Activated CD4-positive, alpha-beta memory T cell treated with anti-CD3 and anti-CD28 coated beads, Interleukin-2, amount 10 ng/mL, durations not matched to agents 7 days and 5 days (primary cell): ENCODE measurements at regions not wholly inside any gene's neighbourhood (a gene's known extent, or its start where the extent isn't known, plus 50 kb on each side); places are given as distances from the start of the nearest gene placed in this dataset.

ENCODE experiments used
- CTCF ChIA-PET: fragments of 350-600 bp; sonication (Branson Sonifier 250); formaldehyde crosslinking; loops from one replicate; lab custom pipeline; 2021; ENCODE audit warnings: antibody characterized with exemption, inconsistent platforms; lab: Charles Lee
- POLR2A ChIA-PET: fragments of 350-600 bp; sonication (Branson Sonifier 250); formaldehyde crosslinking; loops from one replicate; lab custom pipeline; 2021; ENCODE audit warnings: antibody characterized with exemption; lab: Charles Lee
- DNase-seq: peaks from one replicate; pipeline ENCODE4 v3.0.0-alpha.2; 2020
- H3K27ac Mint-ChIP-seq: one replicate; pipeline ENCODE4 v1.8.0; 2021; ENCODE audit warnings: mild to moderate bottlenecking, mixed read lengths
- H3K27me3 Mint-ChIP-seq: one replicate; pipeline ENCODE4 v1.8.0; 2021; ENCODE audit warnings: mixed read lengths
- H3K36me3 Mint-ChIP-seq: one replicate; pipeline ENCODE4 v1.8.0; 2021; ENCODE audit warnings: low read depth, mixed read lengths
- H3K4me1 Mint-ChIP-seq: one replicate; pipeline ENCODE4 v1.8.0; 2021; ENCODE audit warnings: mixed read lengths
- H3K4me3 Mint-ChIP-seq: one replicate; pipeline ENCODE4 v1.8.0; 2021; ENCODE audit warnings: mild to moderate bottlenecking, mixed read lengths
- H3K9me3 Mint-ChIP-seq: one replicate; pipeline ENCODE4 v1.8.0; 2021; ENCODE audit warnings: mixed read lengths

DNA sequence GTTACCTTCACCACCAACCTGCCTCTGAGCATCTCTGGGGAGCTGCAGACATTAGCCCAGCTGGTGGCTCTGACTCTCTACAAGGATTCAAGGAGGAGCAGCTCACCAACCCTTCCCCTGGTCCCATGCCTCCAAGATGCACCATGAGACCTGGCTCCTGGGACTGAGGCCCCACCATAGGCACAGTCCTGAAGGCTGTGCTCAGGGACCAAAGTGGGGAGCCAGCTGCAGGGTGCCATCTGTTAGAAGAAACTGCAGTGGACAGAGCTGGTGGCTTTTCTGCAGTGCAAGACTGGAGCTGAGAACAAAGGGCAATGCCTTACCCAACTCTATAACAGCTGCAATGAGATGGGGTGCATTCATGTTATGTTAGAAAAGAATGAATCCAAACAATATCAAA is 581.6 kb downstream of the TCERG1L start:
- Mint-ChIP-seq H3K9me3 (peaks cover 8% of the 10 kb centered on the region), H3K36me3 (no peaks in the 10 kb centered on the region), H3K27me3 (no peaks in the 10 kb centered on the region), H3K4me3 (no peak overlapping the region), H3K27ac (no peak overlapping the region), H3K4me1 (no peaks in the 10 kb centered on the region)
- DNase-seq: no peak
- CTCF ChIA-PET: no interaction called here
- POLR2A ChIA-PET: no interaction called here

DNA sequence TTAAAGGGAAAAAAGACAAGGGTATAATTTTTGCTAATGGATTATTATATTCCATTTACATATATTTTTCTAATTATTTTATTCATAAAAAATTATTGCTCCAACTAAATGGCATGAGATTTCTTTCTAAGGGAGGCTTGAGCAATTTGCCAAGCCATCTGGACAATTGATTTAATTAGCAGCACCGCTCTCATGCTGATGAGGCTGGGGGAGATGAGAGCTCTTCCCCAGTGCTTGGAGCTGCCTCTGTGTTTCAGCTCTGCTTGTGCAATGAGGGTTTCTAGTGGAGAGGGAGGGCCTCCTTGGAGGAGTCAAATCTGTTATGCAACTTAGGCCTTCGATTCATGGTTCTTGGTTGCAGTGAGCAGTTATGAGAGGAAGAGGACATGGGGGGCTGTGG is 574.3 kb downstream of the TCERG1L start:
- Mint-ChIP-seq H3K9me3 (peaks cover 22% of the 10 kb centered on the region), H3K27ac (no peak overlapping the region), H3K4me1 (no peaks in the 10 kb centered on the region), H3K4me3 (no peak overlapping the region), H3K36me3 (no peaks in the 10 kb centered on the region), H3K27me3 (no peaks in the 10 kb centered on the region)
- DNase-seq: no peak
- CTCF ChIA-PET: no interaction called here
- POLR2A ChIA-PET: no interaction called here

DNA sequence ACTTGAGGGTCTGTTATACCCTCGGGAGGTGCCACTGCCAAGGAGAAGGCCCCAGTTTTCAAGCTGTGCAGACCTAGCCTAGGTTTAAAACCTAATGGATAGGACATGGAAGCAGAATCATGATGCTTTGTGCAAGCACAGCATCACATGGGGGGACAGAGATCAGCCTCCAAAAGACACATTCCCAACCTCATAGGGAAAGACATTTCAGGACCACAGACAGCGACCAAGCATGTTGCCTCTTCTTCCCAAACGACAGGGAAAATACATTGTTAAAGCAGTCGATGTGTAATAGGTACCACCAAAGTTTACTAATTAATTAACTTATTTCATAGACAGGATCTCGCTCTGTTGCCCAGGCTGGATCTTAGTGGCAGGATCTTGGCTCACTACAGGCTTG is 573.9 kb downstream of the TCERG1L start:
- Mint-ChIP-seq H3K27ac (no peak overlapping the region), H3K4me3 (no peak overlapping the region), H3K4me1 (no peaks in the 10 kb centered on the region), H3K27me3 (no peaks in the 10 kb centered on the region), H3K9me3 (peaks cover 22% of the 10 kb centered on the region), H3K36me3 (no peaks in the 10 kb centered on the region)
- DNase-seq: no peak
- CTCF ChIA-PET: no interaction called here
- POLR2A ChIA-PET: no interaction called here

DNA sequence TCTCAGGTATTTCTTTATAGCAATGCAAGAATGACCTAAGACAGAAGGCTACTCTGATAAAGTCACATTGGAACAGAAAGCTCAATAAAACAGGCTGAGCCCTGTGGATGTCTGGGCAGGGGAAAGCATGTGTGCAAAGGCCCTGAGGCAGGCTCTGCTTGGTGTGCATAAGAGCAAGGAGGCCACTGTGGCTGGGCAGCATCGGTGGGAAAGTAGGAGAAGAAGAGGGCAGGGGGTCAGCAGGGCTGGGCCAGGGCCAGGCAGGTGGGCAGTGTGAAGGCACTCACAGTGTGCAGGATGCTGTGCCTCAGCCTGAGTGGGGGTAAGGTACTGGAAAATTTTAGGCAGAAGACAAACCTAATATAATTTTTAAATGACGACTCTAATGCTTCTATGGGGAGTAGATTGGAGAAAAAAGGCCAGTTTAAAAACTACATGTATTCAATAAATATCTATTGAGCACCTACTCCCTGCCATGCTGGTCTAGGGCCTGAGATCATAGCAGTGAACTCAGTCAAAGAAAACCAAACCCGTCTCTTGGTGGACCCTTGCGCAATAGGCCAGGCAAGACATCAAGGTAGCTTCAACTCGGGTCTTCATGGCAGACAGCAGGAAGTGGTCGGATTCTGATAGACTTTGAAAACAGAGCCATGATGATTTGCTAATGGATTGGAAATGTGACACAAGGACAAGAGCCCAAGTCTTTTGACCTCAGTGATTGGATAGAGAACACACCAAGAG is 572.3 kb downstream of the TCERG1L start:
- H3K4me1 Mint-ChIP-seq: no peaks in the 10 kb centered on the region
- H3K36me3 Mint-ChIP-seq: no peaks in the 10 kb centered on the region
- H3K27me3 Mint-ChIP-seq: no peaks in the 10 kb centered on the region
- CTCF ChIA-PET: no interaction called here
- peaks cover 21% of the 10 kb centered on the region for H3K9me3 Mint-ChIP-seq
- DNase-seq: no peak
- peak overlapping the region; percentile 19 for H3K27ac Mint-ChIP-seq
- POLR2A ChIA-PET: no interaction called here
- H3K4me3 Mint-ChIP-seq: no peak overlapping the region

DNA sequence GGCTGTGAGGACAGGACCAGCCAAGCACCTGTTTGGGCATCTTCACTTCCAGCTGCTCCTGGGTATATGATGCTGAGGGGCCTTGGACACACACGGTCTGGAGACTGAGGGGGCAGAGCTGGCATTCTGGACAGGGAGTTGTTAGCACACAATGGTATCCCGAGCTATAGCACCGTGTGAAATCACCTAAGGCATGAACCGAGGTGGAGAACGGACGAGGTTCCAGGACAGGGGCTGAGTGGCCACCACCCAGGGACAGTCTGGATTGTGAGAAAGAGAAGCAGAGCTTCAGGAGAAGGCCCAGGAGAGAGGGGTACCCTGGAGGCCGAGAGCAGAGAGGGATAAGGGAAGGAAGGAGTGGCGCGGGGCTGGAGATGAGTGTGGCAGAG is 571.8 kb downstream of the TCERG1L start:
- ChIA-PET CTCF (no interaction called here), POLR2A (no interaction called here)
- no peak overlapping the region for H3K4me3 Mint-ChIP-seq
- H3K27me3 Mint-ChIP-seq: no peaks in the 10 kb centered on the region
- H3K4me1 Mint-ChIP-seq: no peaks in the 10 kb centered on the region
- no peaks in the 10 kb centered on the region for H3K36me3 Mint-ChIP-seq
- H3K9me3 Mint-ChIP-seq: peaks cover 19% of the 10 kb centered on the region
- no peak for DNase-seq
- no peak overlapping the region for H3K27ac Mint-ChIP-seq

DNA sequence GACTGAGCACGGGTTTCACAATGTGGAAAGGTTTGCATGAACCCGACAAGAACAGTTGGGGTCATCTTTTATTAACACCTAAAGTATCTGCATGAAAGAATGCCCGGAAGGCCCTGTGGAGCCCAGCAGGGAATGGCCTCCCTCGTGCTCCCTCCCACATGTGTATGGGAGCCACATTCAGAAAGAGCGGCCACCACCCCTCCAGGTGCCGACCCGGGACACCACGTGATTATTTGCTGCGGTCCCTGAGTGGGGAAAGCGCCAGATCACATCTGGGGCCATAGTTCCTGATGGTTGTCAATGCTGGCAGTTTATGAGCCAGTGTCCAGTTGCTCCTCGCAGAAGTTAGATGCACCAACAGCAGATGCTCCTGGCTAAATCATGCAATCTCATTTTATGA is 571.4 kb downstream of the TCERG1L start:
- ChIA-PET POLR2A (no interaction called here), CTCF (no interaction called here)

DNA sequence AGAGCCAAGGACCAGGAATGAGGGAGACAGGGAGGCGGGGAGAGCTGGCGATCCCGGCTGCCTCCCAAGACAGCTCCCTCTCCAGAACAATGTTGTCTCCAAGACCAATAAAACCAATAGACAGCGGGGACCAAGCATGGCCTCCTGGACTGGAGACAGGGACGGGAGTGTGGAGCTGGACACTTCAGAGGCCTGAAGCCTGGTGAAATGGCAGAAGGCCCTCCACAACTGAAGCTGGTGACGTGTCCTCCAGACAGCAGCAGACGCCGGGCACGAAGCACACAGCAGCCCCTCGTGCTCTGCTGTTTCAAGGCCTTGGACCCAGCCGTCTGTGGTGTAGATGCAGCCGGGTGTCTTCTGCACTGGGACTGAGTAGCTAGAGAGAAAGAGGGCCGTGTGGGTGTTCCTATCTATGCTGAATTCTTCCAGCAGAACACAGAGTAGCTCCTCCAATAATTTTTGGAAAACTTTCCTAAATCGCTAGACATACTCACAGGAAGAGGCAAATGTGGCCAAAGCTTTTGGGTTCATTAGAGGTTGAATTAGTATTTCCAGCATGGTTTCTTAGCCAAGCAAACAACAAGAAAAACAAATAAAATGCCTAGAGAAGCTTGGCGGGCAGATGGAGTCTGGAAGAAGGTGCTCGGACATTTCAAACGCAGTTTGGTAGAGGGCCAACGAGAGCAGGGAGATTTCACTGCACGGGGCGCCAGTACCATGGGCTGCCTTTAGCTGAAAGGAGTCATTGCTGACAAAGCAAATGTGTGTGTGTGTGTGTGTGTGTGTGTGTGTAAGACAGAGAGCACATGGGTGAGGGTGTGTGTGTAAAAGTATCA is 570.4 kb downstream of the TCERG1L start:
- Mint-ChIP-seq H3K36me3 (no peaks in the 10 kb centered on the region), H3K4me3 (no peak overlapping the region), H3K4me1 (no peaks in the 10 kb centered on the region), H3K9me3 (peaks cover 13% of the 10 kb centered on the region), H3K27ac (no peak overlapping the region), H3K27me3 (no peaks in the 10 kb centered on the region)
- ChIA-PET POLR2A (no interaction called here), CTCF (no interaction called here)
- no peak for DNase-seq

More for the DNA sequence above, 571.4 kb downstream of the TCERG1L start:
- no peaks in the 10 kb centered on the region for H3K27me3 Mint-ChIP-seq
- H3K9me3 Mint-ChIP-seq: peaks cover 19% of the 10 kb centered on the region
- no peak overlapping the region for H3K4me3 Mint-ChIP-seq
- no peak overlapping the region for H3K27ac Mint-ChIP-seq
- no peaks in the 10 kb centered on the region for H3K36me3 Mint-ChIP-seq
- H3K4me1 Mint-ChIP-seq: no peaks in the 10 kb centered on the region
- no peak for DNase-seq

DNA sequence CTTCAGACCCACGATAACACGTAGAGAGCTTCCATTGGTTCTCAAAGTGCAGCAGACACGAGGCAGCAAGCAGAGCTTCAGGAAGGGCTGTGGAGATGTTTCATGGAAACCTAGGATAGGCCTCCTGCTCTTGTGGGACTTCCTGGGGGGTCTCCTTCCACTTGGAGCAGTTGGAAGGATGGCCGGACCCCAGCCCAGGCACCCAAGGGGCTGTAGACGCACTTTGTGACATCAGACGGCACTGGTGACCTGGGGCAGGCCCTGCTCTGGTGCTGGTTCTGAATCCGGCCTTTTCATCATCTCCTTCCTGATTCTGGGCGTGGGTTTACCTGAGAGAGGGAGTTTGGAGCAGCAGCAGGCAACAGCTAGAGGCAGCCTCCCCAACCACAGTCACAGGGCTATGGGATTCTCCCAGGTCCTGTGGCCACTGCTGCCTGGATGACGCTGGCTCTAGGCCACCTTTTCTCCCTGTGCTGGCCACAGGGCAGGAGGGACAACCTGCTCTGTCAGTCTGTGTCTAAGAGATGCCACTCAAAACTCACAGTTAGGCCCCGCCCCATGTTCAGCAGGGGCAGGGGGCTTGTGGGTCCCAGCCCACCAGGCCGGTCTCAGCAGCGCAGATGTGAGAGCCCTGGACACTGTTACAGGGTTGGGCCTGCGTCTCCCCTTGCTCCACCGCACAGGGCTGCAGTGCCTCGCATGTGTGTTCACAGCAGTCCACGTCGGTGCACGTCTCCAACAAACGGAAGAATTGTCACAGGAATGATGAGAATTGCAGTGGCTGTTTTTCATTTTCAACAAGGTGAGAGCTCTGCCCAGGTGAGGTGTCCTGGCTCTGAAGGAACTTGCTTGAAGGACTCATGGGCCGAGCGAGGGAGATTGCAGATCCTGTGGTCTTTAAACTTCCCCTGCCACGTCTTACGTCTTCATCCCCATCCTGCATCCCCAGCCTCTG is 569.3 kb downstream of the TCERG1L start:
- ChIA-PET POLR2A (no interaction called here), CTCF (no interaction called here)
- H3K4me1 Mint-ChIP-seq: no peaks in the 10 kb centered on the region
- DNase-seq: no peak
- no peak overlapping the region for H3K4me3 Mint-ChIP-seq
- H3K27me3 Mint-ChIP-seq: no peaks in the 10 kb centered on the region
- no peaks in the 10 kb centered on the region for H3K36me3 Mint-ChIP-seq
- no peak overlapping the region for H3K27ac Mint-ChIP-seq
- peaks cover 10% of the 10 kb centered on the region for H3K9me3 Mint-ChIP-seq

DNA sequence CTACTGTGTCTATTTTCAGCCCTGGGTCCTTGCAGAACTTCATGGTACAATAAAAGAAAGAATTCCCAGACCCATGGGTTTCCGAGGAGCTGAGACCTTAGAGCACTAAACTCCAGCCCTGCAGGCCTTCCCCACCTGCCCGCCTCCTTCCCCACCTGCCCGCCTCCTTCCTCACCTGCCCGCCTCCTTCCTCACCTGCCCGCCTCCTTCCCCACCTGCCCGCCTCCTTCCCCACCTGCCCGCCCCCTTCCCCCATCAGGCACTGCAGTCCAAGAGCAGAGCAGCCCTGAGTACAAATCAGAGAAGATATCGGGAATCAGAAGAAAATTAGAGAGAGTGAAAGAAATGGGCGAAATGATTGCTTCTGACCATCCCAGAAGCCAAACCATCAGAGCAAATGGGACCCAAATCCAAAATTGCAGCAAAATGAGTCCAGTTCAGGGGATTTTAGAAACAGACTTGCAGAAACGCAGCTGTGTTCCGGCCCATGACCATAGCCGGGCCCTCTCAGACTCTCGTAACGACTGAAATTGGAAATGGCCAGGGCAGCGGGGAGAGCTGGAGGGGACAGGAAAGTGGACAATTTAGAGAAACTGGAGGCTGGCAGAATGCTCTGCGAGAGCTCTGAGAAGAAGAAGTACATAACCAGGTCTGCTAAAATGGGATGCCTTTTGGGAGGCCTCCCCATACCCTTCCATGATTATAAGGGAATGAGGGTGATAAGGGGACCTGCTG is 568.4 kb downstream of the TCERG1L start:
- Mint-ChIP-seq H3K4me3 (no peak overlapping the region), H3K36me3 (no peaks in the 10 kb centered on the region), H3K4me1 (no peaks in the 10 kb centered on the region), H3K27me3 (no peaks in the 10 kb centered on the region), H3K9me3 (peaks cover 12% of the 10 kb centered on the region), H3K27ac (no peak overlapping the region)
- POLR2A ChIA-PET: no interaction called here
- CTCF ChIA-PET: no interaction called here
- no peak for DNase-seq

DNA sequence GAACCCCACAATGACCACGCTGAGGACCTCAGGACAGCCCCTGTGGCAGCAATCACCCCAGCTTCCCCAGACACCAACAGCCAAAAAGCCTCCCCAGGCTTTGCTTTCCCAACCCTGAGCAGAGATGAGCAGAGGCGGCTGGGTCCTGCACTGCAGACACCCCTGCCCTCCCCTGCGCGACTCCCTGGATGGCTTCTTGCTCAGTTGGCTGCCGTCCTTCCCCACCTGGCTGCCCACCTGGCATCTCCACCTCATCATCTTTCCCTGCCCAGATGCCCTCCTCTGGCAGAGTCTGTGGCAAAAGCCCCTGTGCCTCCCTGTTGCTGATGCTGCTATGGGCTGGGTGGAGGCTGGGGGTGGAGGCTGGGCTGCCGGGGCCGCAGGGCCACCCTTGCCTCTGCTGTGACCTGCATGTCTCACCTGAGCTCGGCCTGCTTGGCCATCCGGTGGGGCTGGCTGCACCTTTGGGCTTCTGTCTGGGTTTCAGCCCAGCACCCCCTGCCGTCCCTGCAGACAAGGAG is 567.7 kb downstream of the TCERG1L start:
- Mint-ChIP-seq H3K4me1 (no peaks in the 10 kb centered on the region), H3K4me3 (no peak overlapping the region), H3K27me3 (no peaks in the 10 kb centered on the region), H3K27ac (no peak overlapping the region), H3K36me3 (no peaks in the 10 kb centered on the region), H3K9me3 (peaks cover 10% of the 10 kb centered on the region)
- no peak for DNase-seq
- POLR2A ChIA-PET: no interaction called here
- CTCF ChIA-PET: no interaction called here

DNA sequence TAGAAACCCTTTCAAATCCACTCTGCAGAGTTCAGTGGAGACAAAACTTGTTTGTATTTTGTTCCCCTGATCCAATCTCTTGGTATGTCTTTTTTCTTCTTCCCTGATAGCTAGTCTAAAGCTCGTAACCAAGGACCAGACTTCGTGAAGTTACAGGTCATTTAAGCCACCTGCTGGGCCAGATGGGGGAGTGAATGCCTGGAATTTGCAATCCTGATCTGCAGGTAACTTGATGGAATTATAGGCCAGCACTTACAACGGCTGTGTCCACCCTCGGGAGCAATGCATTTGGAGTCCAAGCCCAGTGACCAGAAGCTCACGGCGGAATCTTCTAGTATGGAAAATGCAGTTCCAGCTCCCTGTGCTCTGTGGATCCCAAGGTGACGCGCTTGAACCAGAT is 566.9 kb downstream of the TCERG1L start:
- Mint-ChIP-seq H3K9me3 (peaks cover 7% of the 10 kb centered on the region), H3K4me3 (no peak overlapping the region), H3K36me3 (no peaks in the 10 kb centered on the region), H3K27me3 (no peaks in the 10 kb centered on the region), H3K4me1 (no peaks in the 10 kb centered on the region), H3K27ac (no peak overlapping the region)
- no peak for DNase-seq
- POLR2A ChIA-PET: no interaction called here
- CTCF ChIA-PET: no interaction called here

DNA sequence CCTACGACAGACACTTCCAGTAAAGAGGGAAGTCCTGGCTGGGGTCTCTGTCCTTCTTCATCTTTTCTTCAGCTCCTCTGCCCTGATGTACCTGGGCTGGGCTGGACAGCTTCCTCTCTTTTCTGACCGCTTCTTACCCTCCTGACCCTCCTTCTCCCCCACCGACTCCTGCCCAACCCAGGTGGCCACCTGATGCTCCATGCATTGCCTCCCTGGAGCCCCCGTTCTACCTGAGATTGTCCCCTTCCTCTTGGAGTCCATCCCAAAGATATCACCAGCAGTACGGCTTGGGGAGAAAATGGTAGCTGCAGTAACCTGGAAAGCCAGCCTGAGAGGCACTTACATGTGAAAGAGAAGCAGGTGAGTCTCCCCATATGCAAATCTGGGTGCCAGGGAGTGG is 566.3 kb downstream of the TCERG1L start:
- H3K9me3 Mint-ChIP-seq: peaks cover 7% of the 10 kb centered on the region
- POLR2A ChIA-PET: no interaction called here
- DNase-seq: no peak
- CTCF ChIA-PET: no interaction called here
- H3K27ac Mint-ChIP-seq: no peak overlapping the region
- H3K36me3 Mint-ChIP-seq: no peaks in the 10 kb centered on the region
- no peak overlapping the region for H3K4me3 Mint-ChIP-seq
- H3K27me3 Mint-ChIP-seq: no peaks in the 10 kb centered on the region
- no peaks in the 10 kb centered on the region for H3K4me1 Mint-ChIP-seq
